K562 (cell line): ENCODE measurements at regions not wholly inside any gene's neighbourhood (a gene's known extent, or its start where the extent isn't known, plus 50 kb on each side); places are given as distances from the start of the nearest gene placed in this dataset.

Experiments used
- ATAC-seq: fragments of 200-7000 bp; cut with Tn5 transposase; 3 replicates; pipeline ENCODE4 v1.9.1; 2020; ENCODE audit warnings: moderate library complexity
- BruUV-seq: library from RNA; stranded (reverse); fragments of 400-500 nt; replicated peaks from 2 replicates; lab custom pipeline; 2021; lab: Mats Ljungman, UMichigan
- CTCF ChIA-PET: fragments of 300-600 bp; formaldehyde crosslinking; extraction: SDS; loops from one replicate; lab custom pipeline; 2021; ENCODE audit warnings: low intra/inter-chr PET ratio; lab: Yijun Ruan, JAX
- POLR2A ChIA-PET: fragments of 300-600, 350-650 bp; sonication (Branson Sonifier 250); formaldehyde crosslinking; extraction: SDS; loops from one replicate; lab custom pipeline; 2021; ENCODE audit warnings: antibody characterized with exemption, inconsistent platforms; lab: Yijun Ruan, JAX
- DNase-seq, 4 experiments: peaks; one replicate each; pipeline versions ENCODE4 v3.0.0 to v3.0.0-alpha.2; 2011 to 2018; ENCODE audit warnings: low spot score in 3 of 4, mixed read lengths in 3 of 4; ENCODE audit errors: extremely low read depth in 1 of 4
- FAIRE-seq: peaks from 2 replicates; lab custom pipeline; 2011; peaks lifted over from hg19 to GRCh38; lab: Jason Lieb, UNC
- H2AFZ ChIP-seq: 2 replicates; pipeline ENCODE4 v1.6.0; 2011; ENCODE audit warnings: low read depth, low read length, control low read depth, inconsistent platforms
- H3K27ac ChIP-seq: fragments of 200-600 bp; 3 replicates; pipeline ENCODE4 v1.8.0; 2011; ENCODE audit warnings: low read depth, mild to moderate bottlenecking, control low read depth, inconsistent platforms, low read length, moderate library complexity, mixed read lengths; ENCODE audit errors: extremely low read depth
- H3K27me3 ChIP-seq, 2 experiments: fragments of 300-600 bp in 1 of 2; 2 replicates in 1 of 2; 3 replicates in 1 of 2; pipeline versions ENCODE4 v1.6.0 to v1.8.0; 2011; ENCODE audit warnings: inconsistent platforms in 2 of 2, low read length in 2 of 2, mild to moderate bottlenecking in 1 of 2, mixed read lengths in 1 of 2, moderate library complexity in 1 of 2; ENCODE audit not compliant: control insufficient read depth in 2 of 2, insufficient read depth in 2 of 2
- H3K36me3 ChIP-seq: fragments of 300-600 bp; 3 replicates; pipeline ENCODE4 v1.8.0; 2011; ENCODE audit warnings: mild to moderate bottlenecking, low read length, inconsistent platforms; ENCODE audit not compliant: control insufficient read depth, insufficient read depth
- H3K4me1 ChIP-seq, 2 experiments: fragments of 200-600 bp in 1 of 2; replicated peaks in 1 of 2; 2 replicates in 1 of 2; 3 replicates in 1 of 2; pipeline versions ENCODE4 v1.5.1 to v1.8.0; 2011; ENCODE audit warnings: inconsistent platforms in 2 of 2, low read length in 2 of 2, mild to moderate bottlenecking in 1 of 2, mixed read lengths in 1 of 2, moderate library complexity in 1 of 2; ENCODE audit not compliant: control insufficient read depth in 2 of 2, insufficient read depth in 2 of 2
- H3K4me2 ChIP-seq: 2 replicates; pipeline ENCODE4 v1.6.1; 2011; ENCODE audit warnings: low read length, control low read depth, inconsistent platforms, mixed read lengths; ENCODE audit not compliant: insufficient read depth
- H3K4me3 ChIP-seq: fragments of 200-600 bp; sonication (generic), shearing (Covaris generic); 2 replicates; pipeline ENCODE4 v1.5.1; 2016; ENCODE audit warnings: control low read depth, inconsistent platforms
- H3K79me2 ChIP-seq: fragments of 200-600 bp; 3 replicates; pipeline ENCODE4 v1.8.0; 2011; ENCODE audit warnings: low read length, inconsistent platforms; ENCODE audit not compliant: control insufficient read depth, insufficient read depth
- H3K9ac ChIP-seq, 2 experiments: 2 replicates each; pipeline versions ENCODE4 v1.6.0 to v1.6.1; 2011; ENCODE audit warnings: low read depth in 2 of 2, low read length in 2 of 2, control low read depth in 1 of 2, inconsistent platforms in 1 of 2, mild to moderate bottlenecking in 1 of 2, mixed read lengths in 1 of 2; ENCODE audit not compliant: insufficient read depth in 1 of 2
- H3K9me1 ChIP-seq: one replicate; pipeline ENCODE4 v1.6.0; 2011; ENCODE audit warnings: inconsistent platforms, mild to moderate bottlenecking, low read length, moderate library complexity; ENCODE audit not compliant: control insufficient read depth, insufficient read depth
- H3K9me3 ChIP-seq: replicated peaks from 2 replicates; pipeline ENCODE4 v1.5.1; 2011; ENCODE audit warnings: low read depth, low read length, inconsistent platforms; ENCODE audit not compliant: control insufficient read depth, insufficient read depth
- H4K20me1 ChIP-seq: replicated peaks from 2 replicates; pipeline ENCODE4 v1.6.1; 2011; ENCODE audit warnings: low read length, inconsistent platforms, mixed read lengths; ENCODE audit not compliant: control insufficient read depth, insufficient read depth
- CTBP1 ChIP-seq: fragments of 450-650 bp; IDR thresholded peaks from 2 replicates; pipeline ENCODE4 v1.6.1; 2016; ENCODE audit warnings: borderline replicate concordance
- EHMT2 ChIP-seq: fragments of 450-650 bp; IDR thresholded peaks from 2 replicates; pipeline ENCODE4 v1.6.1; 2018; ENCODE audit warnings: antibody characterized with exemption
- ERF ChIP-seq: fragments of 450-650 bp; formaldehyde crosslinking; IDR thresholded peaks from 2 replicates; pipeline ENCODE4 v1.4.0; 2020; ENCODE audit warnings: mild to moderate bottlenecking, mixed read lengths
- FOSL1 ChIP-seq: fragments of 200-800 bp; sonication (Bioruptor generic); conservative IDR thresholded peaks from 2 replicates; pipeline ENCODE4 v1.6.1; 2016; ENCODE audit warnings: missing genetic modification characterization, missing compliant biosample characterization
- JUND ChIP-seq, 2 experiments: IDR thresholded peaks; 2 replicates in 1 of 2; 3 replicates in 1 of 2; pipeline ENCODE4 v1.6.1; 2011; ENCODE audit warnings: borderline replicate concordance in 2 of 2, low read depth in 2 of 2, low read length in 2 of 2, improper control_type of control experiment in 1 of 2, missing biosample characterization in 1 of 2, missing genetic modification characterization in 1 of 2, missing genetic modification reagents in 1 of 2
- KLF13 ChIP-seq: fragments of 450-650 bp; IDR thresholded peaks from 2 replicates; pipeline ENCODE4 v1.6.1; 2016; ENCODE audit warnings: missing genetic modification characterization, low read depth, mild to moderate bottlenecking, missing compliant biosample characterization, moderate library complexity, borderline replicate concordance
- MEIS2 ChIP-seq: fragments of 450-650 bp; IDR thresholded peaks from 2 replicates; pipeline ENCODE4 v1.6.1; 2014; ENCODE audit warnings: mild to moderate bottlenecking; ENCODE audit not compliant: partially characterized antibody
- MTA2 ChIP-seq: fragments of 450-650 bp; IDR thresholded peaks from 2 replicates; pipeline ENCODE4 v1.6.1; 2016; ENCODE audit warnings: low read depth
- MYNN ChIP-seq, 2 experiments: sonication (generic); formaldehyde crosslinking in 1 of 2; IDR thresholded peaks; 2 replicates each; pipeline versions ENCODE4 v1.5.0 to v1.6.1; 2016 to 2020; ENCODE audit warnings: antibody characterized with exemption in 1 of 2, missing genetic modification reagents in 1 of 2
- NFATC3 ChIP-seq: fragments of 450-650 bp; IDR thresholded peaks from 2 replicates; pipeline ENCODE4 v1.6.1; 2017; ENCODE audit warnings: mild to moderate bottlenecking
- PKNOX1 ChIP-seq: fragments of 450-650 bp; IDR thresholded peaks from 2 replicates; pipeline ENCODE4 v1.6.1; 2016
- RBM22 ChIP-seq: fragments of 200-400 bp; formaldehyde crosslinking; IDR thresholded peaks from 2 replicates; pipeline ENCODE4 v1.6.1; 2018; ENCODE audit warnings: low read length, low read depth; ENCODE audit not compliant: poor library complexity, severe bottlenecking
- TFE3 ChIP-seq: fragments of 450-650 bp; formaldehyde crosslinking; IDR thresholded peaks from 2 replicates; pipeline ENCODE4 v1.4.0; 2020; ENCODE audit warnings: mild to moderate bottlenecking, mixed read lengths
- THAP7 ChIP-seq: fragments of 250-450 bp; sonication (Bioruptor Pico); IDR thresholded peaks from 2 replicates; pipeline ENCODE4 v1.5.0; 2021
- ZNF717 ChIP-seq: fragments of 250-450 bp; sonication (Bioruptor Pico); IDR thresholded peaks from 2 replicates; pipeline ENCODE4 v1.5.0; 2021
- WGBS: fragments of 100-300 bp; shearing (Covaris generic); methylation state at CpG from one replicate; pipeline ENCODE4 v1.1.6; 2016; ENCODE audit warnings: low coverage, mixed read lengths; ENCODE audit not compliant: insufficient coverage; ENCODE audit errors: missing lambda C conversion rate; 5-methylcytosine and 5-hydroxymethylcytosine counted together
- in situ Hi-C: fragments of 300-500 bp; cut with MboI; formaldehyde crosslinking; loops from 4 replicates; pipeline ENCODE4 v1.15.0; 2018; ENCODE audit warnings: inconsistent platforms, mixed read lengths
- intact Hi-C: fragments of 100-400 bp; cut with micrococcal nuclease; formaldehyde crosslinking; loops from 2 replicates; pipeline ENCODE4 v1.14.2; 2022

GRCh38 chr2:190763901-190764514 lies 115.1 kb downstream of the NAB1 start (continued):
- TF ChIP-seq KLF13 (tag), result no peak
- TF ChIP-seq RBM22, result no peak
- no peak for TF ChIP-seq NFATC3
- TF ChIP-seq ERF (CRISPR knock-in tag), result no peak

- Histone ChIP-seq H3K36me3 (no peaks in the 10 kb centered on the region), H3K9ac (no peak overlapping the region), H3K27ac (no peak overlapping the region), H3K79me2 (no peaks in the 10 kb centered on the region), H3K9me1 (no peaks in the 10 kb centered on the region), H2AFZ (peak overlapping the region; percentile 26; the same call in 1 of the 2 replicates), H3K27me3 (no peaks in the 10 kb centered on the region), H3K4me1 (peaks cover 0 to 17% of the 10 kb centered on the region in 2 experiments; a peak in 2 of 5 replicates), H4K20me1 (no peaks in the 10 kb centered on the region), H3K9me3 (no peaks in the 10 kb centered on the region), H3K4me2 (no peak overlapping the region), H3K4me3 (no peak overlapping the region)
- intact Hi-C loops, result loop anchor here (5.0 kb wide), 1 partner anchor 63 kb away; no protein-coding TSS in a partner anchor
- DNase-seq (peak in 1 of 4 experiments; percentile 36), FAIRE-seq (peak; percentile 59), ATAC-seq (peak; percentile 25; the same call in 2 of the 3 replicates)
- CTCF ChIA-PET, result no interaction called here
- in situ Hi-C loops, result no loop called here
- BruUV-seq, result no TSS peak
- POLR2A ChIA-PET, result interaction anchor here (0.6 kb wide), 1 partner anchor 442 kb away, joined by 3 read pairs; no protein-coding TSS in a partner anchor
- WGBS, result 47% methylated on average over 7 of the region's 7 CpGs
- 0 out of 2 replicates have a peak, but pooled peaks have one; percentile 10 for TF ChIP-seq PKNOX1
- no peak for TF ChIP-seq TFE3 (CRISPR knock-in tag)
- TF ChIP-seq EHMT2, result 0 out of 2 replicates have a peak, but pooled peaks have one; percentile 28
- TF ChIP-seq MYNN (IDR thresholded peaks at IDR 0.05), result peak; percentile 97
- no peak for TF ChIP-seq MYNN (CRISPR knock-in tag; IDR thresholded peaks at IDR 0.05)
- peak; percentile 30; the same call in 1 of the 2 replicates for TF ChIP-seq CTBP1
- no peak for TF ChIP-seq ZNF717 (CRISPR knock-in tag)
- TF ChIP-seq THAP7 (CRISPR knock-in tag), result no peak
- TF ChIP-seq FOSL1, result peak; percentile 48
- TF ChIP-seq JUND (IDR thresholded peaks at IDR 0.05; ENCODE audit: borderline replicate concordance, low read depth, low read length), result no peak
- 0 out of 3 replicates have a peak, but pooled peaks have one; percentile 16 for TF ChIP-seq JUND (tag; IDR thresholded peaks at IDR 0.05; ENCODE audit: borderline replicate concordance, low read depth, low read length)
- TF ChIP-seq MTA2, result no peak
- peak; percentile 33 for TF ChIP-seq MEIS2
Measured at GRCh38 chr2:190765386-190766173, 115.0 kb upstream of the GLS start.
